HepG2 (cell line): ENCODE measurements at regions not wholly inside any gene's neighbourhood (a gene's known extent, or its start where the extent isn't known, plus 50 kb on each side); places are given as distances from the start of the nearest gene placed in this dataset.

ENCODE experiments used
- ATAC-seq: fragments of 200-7000 bp; cut with Tn5 transposase; 3 replicates; pipeline ENCODE4 v1.9.1; 2020; ENCODE audit warnings: mild to moderate bottlenecking, moderate library complexity
- BruUV-seq: library from RNA; stranded (reverse); fragments of 400-500 nt; replicated peaks from 2 replicates; lab custom pipeline; 2021; lab: Mats Ljungman, UMichigan
- CTCF ChIA-PET: fragments of 300-600 bp; formaldehyde crosslinking; extraction: SDS; loops from one replicate; lab custom pipeline; 2021; ENCODE audit warnings: low total read pairs, inconsistent platforms, low intra/inter-chr PET ratio; lab: Yijun Ruan, JAX
- POLR2A ChIA-PET: fragments of 350-600 bp; sonication (Branson Sonifier 250); formaldehyde crosslinking; loops from one replicate; lab custom pipeline; 2020; ENCODE audit warnings: antibody characterized with exemption, inconsistent platforms; lab: Yijun Ruan, JAX
- DNase-seq: peaks from one replicate; pipeline ENCODE4 v3.0.0-alpha.2; 2015; ENCODE audit warnings: low spot score
- FAIRE-seq: peaks from 3 replicates; lab custom pipeline; 2011; peaks lifted over from hg19 to GRCh38; lab: Jason Lieb, UNC
- H2AFZ ChIP-seq: one replicate; pipeline ENCODE4 v1.6.1; 2011; ENCODE audit warnings: low read length, inconsistent platforms
- H3K27ac ChIP-seq: fragments of 300-600 bp; 3 replicates; pipeline ENCODE4 v1.8.0; 2011; ENCODE audit warnings: mixed run types, mild to moderate bottlenecking, mixed read lengths, low read length, inconsistent platforms; ENCODE audit not compliant: insufficient read depth; ENCODE audit errors: extremely low read length
- H3K27me3 ChIP-seq, 2 experiments: fragments of 200-600 bp in 1 of 2; 2 replicates in 1 of 2; 3 replicates in 1 of 2; pipeline versions ENCODE4 v1.6.0 to v1.8.0; 2011; ENCODE audit warnings: low read length in 2 of 2, mild to moderate bottlenecking in 2 of 2, moderate library complexity in 2 of 2, inconsistent platforms in 1 of 2; ENCODE audit not compliant: insufficient read depth in 2 of 2, control insufficient read depth in 1 of 2
- H3K36me3 ChIP-seq, 2 experiments: fragments of 200-600 bp in 1 of 2; replicated peaks in 1 of 2; 2 replicates in 1 of 2; 3 replicates in 1 of 2; pipeline versions ENCODE4 v1.5.1 to v1.8.0; 2011; ENCODE audit warnings: low read length in 2 of 2, inconsistent platforms in 1 of 2; ENCODE audit not compliant: insufficient read depth in 2 of 2, control insufficient read depth in 1 of 2
- H3K4me1 ChIP-seq: 2 replicates; pipeline ENCODE4 v1.5.1; 2012; ENCODE audit warnings: low read length, inconsistent platforms; ENCODE audit not compliant: insufficient read depth
- H3K4me2 ChIP-seq: 2 replicates; pipeline ENCODE4 v1.6.0; 2011; ENCODE audit warnings: low read depth, low read length, inconsistent platforms
- H3K4me3 ChIP-seq, 3 experiments: fragments of 200-600 bp in 1 of 3; sonication (generic), shearing (Covaris generic) in 1 of 3; replicated peaks in 1 of 3; 2 replicates each; pipeline ENCODE4 v1.5.1; 2011 to 2016; ENCODE audit warnings: low read length in 3 of 3, inconsistent platforms in 2 of 3, low read depth in 2 of 3, mild to moderate bottlenecking in 2 of 3, control low read depth in 1 of 3, mixed read lengths in 1 of 3; ENCODE audit not compliant: insufficient read depth in 1 of 3
- H3K79me2 ChIP-seq: one replicate; pipeline ENCODE4 v1.6.1; 2011; ENCODE audit warnings: low read length, inconsistent platforms; ENCODE audit not compliant: insufficient read depth
- H3K9ac ChIP-seq: 2 replicates; pipeline ENCODE4 v1.6.0; 2011; ENCODE audit warnings: mild to moderate bottlenecking, low read depth, low read length, inconsistent platforms; ENCODE audit not compliant: insufficient read depth
- H3K9me3 ChIP-seq: 2 replicates; pipeline ENCODE4 v1.5.1; 2012; ENCODE audit warnings: mild to moderate bottlenecking, low read length
- H4K20me1 ChIP-seq: 2 replicates; pipeline ENCODE4 v1.6.0; 2011; ENCODE audit warnings: inconsistent platforms, mild to moderate bottlenecking, low read length, moderate library complexity; ENCODE audit not compliant: insufficient read depth
- ELF3 ChIP-seq: IDR thresholded peaks from 2 replicates; pipeline ENCODE4 v1.6.1; 2016; ENCODE audit warnings: missing genetic modification reagents, missing compliant biosample characterization
- IRF1 ChIP-seq: sonication (generic); formaldehyde crosslinking; IDR thresholded peaks from 2 replicates; pipeline ENCODE4 v1.4.0; 2020; ENCODE audit warnings: low read depth, mild to moderate bottlenecking, missing genetic modification reagents
- MAFF ChIP-seq: IDR thresholded peaks from 2 replicates; pipeline ENCODE4 v1.6.1; 2011; ENCODE audit warnings: low read depth, low read length, improper control_type of control experiment
- RBM22 ChIP-seq: fragments of 200-400 bp; formaldehyde crosslinking; optimal IDR thresholded peaks from 2 replicates; pipeline ENCODE3; 2017; ENCODE audit warnings: mild to moderate bottlenecking, low read length, moderate library complexity
- SNAPC4 ChIP-seq: sonication (generic); formaldehyde crosslinking; IDR thresholded peaks from 2 replicates; pipeline ENCODE4 v1.4.0; 2020; ENCODE audit warnings: mild to moderate bottlenecking, missing genetic modification reagents
- STAG1 ChIP-seq: sonication (generic); formaldehyde crosslinking; IDR thresholded peaks from 2 replicates; pipeline ENCODE4 v1.4.0; 2020; ENCODE audit warnings: missing genetic modification reagents
- ZBTB7B ChIP-seq: sonication (generic); formaldehyde crosslinking; IDR thresholded peaks from 2 replicates; pipeline ENCODE4 v1.4.0; 2020; ENCODE audit warnings: missing genetic modification reagents
- ZNF138 ChIP-seq: sonication (generic); formaldehyde crosslinking; IDR thresholded peaks from 2 replicates; pipeline ENCODE4 v1.5.0; 2020; ENCODE audit warnings: mild to moderate bottlenecking, low read depth, missing genetic modification reagents
- ZNF296 ChIP-seq: sonication (generic); formaldehyde crosslinking; conservative IDR thresholded peaks from 2 replicates; pipeline ENCODE4 v1.5.0; 2020; ENCODE audit warnings: mild to moderate bottlenecking, missing genetic modification reagents
- ZNF44 ChIP-seq: sonication (generic); formaldehyde crosslinking; IDR thresholded peaks from 2 replicates; pipeline ENCODE4 v1.5.1; 2020; ENCODE audit warnings: mild to moderate bottlenecking, missing genetic modification reagents
- ZNF619 ChIP-seq: sonication (generic); formaldehyde crosslinking; IDR thresholded peaks from 2 replicates; pipeline ENCODE4 v1.4.0; 2020; ENCODE audit warnings: mild to moderate bottlenecking, missing genetic modification reagents
- WGBS: methylation state at CpG from one replicate; pipeline ENCODE4 v1.1.6; 2017; ENCODE audit warnings: low lambda C conversion rate; 5-methylcytosine and 5-hydroxymethylcytosine counted together
- in situ Hi-C: cut with HindIII; loops from 2 replicates; pipeline ENCODE4 v1.10.0; 2017; ENCODE audit warnings: low pct_unique_long_range_greater_than_20kb; ENCODE audit not compliant: extremely low pct_ligation_motif_present
- intact Hi-C: fragments of 100-400 bp; cut with micrococcal nuclease; formaldehyde crosslinking; loops from one replicate; pipeline ENCODE4 v1.10.0; 2022; ENCODE audit not compliant: unreplicated experiment
- TF ChIP-seq, protein P1 (sequence below): sonication (generic); formaldehyde crosslinking; conservative IDR thresholded peaks from 2 replicates; pipeline ENCODE4 v1.5.0; 2020; ENCODE audit warnings: missing genetic modification reagents
- TF ChIP-seq, protein P2 (sequence below): IDR thresholded peaks from 2 replicates; pipeline ENCODE4 v1.6.1; 2018; ENCODE audit warnings: missing genetic modification reagents, mild to moderate bottlenecking, missing compliant biosample characterization
- TF ChIP-seq, protein P3 (sequence below): sonication (generic); formaldehyde crosslinking; IDR thresholded peaks from 2 replicates; pipeline ENCODE4 v1.5.1; 2020; ENCODE audit warnings: missing genetic modification reagents, mild to moderate bottlenecking, borderline replicate concordance

DNA sequence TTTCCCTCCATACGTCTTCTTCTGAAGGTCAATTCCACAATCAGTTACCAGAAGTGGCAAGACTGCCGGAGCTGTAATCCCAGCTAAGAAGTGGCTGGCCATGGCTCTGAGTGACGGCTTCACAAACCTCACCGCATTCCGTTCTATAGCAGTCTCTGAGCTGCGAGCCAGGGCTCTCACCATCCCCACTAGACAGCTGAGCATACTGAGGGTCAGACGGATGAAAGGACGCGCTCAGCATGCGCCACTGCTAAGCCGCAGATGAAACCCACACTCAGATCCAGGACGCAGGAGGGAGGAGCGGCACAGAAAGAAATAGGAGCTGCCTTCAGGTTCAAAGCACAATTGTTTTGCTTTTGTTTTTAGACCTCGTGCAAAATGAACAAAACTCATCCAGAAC, 97.9 kb downstream of the ANKRD60 start:
- no peaks in the 10 kb centered on the region for H4K20me1 ChIP-seq
- H3K27ac ChIP-seq, result no peak overlapping the region
- 46% methylated on average over 14 of the region's 14 CpGs for WGBS
- BruUV-seq, result no TSS peak
- POLR2A ChIA-PET, result no interaction called here
- no peak overlapping the region for H3K9ac ChIP-seq
- H3K9me3 ChIP-seq, result no peaks in the 10 kb centered on the region
- H3K4me2 ChIP-seq, result no peak overlapping the region
- no peak overlapping the region for H3K4me3 ChIP-seq
- H3K27me3 ChIP-seq, result peaks cover 16 to 68% of the 10 kb centered on the region in 2 experiments
- H2AFZ ChIP-seq, result no peak overlapping the region
- DNase-seq (no peak), FAIRE-seq (no peak), ATAC-seq (no peak)
- H3K36me3 ChIP-seq, result no peaks in the 10 kb centered on the region
- no peaks in the 10 kb centered on the region for H3K79me2 ChIP-seq
- peaks cover 32% of the 10 kb centered on the region for H3K4me1 ChIP-seq
- intact Hi-C loops, result no loop called here
- CTCF ChIA-PET, result no interaction called here
- in situ Hi-C loops, result no loop called here
- TF ChIP-seq ZBTB7B (CRISPR knock-in tag) (no peak), SNAPC4 (no peak), ZNF619 (CRISPR knock-in tag) (no peak), ZNF138 (CRISPR knock-in tag) (no peak), IRF1 (no peak), ELF3 (CRISPR knock-in tag) (no peak), STAG1 (CRISPR knock-in tag) (no peak), ZNF296 (CRISPR knock-in tag) (no peak), RBM22 (no peak), ZNF44 (CRISPR knock-in tag) (no peak), MAFF (no peak)
- TF ChIP-seq, protein P1, sequence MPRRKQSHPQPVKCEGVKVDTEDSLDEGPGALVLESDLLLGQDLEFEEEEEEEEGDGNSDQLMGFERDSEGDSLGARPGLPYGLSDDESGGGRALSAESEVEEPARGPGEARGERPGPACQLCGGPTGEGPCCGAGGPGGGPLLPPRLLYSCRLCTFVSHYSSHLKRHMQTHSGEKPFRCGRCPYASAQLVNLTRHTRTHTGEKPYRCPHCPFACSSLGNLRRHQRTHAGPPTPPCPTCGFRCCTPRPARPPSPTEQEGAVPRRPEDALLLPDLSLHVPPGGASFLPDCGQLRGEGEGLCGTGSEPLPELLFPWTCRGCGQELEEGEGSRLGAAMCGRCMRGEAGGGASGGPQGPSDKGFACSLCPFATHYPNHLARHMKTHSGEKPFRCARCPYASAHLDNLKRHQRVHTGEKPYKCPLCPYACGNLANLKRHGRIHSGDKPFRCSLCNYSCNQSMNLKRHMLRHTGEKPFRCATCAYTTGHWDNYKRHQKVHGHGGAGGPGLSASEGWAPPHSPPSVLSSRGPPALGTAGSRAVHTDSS (CRISPR knock-in tag), result no peak
- TF ChIP-seq, protein P2, sequence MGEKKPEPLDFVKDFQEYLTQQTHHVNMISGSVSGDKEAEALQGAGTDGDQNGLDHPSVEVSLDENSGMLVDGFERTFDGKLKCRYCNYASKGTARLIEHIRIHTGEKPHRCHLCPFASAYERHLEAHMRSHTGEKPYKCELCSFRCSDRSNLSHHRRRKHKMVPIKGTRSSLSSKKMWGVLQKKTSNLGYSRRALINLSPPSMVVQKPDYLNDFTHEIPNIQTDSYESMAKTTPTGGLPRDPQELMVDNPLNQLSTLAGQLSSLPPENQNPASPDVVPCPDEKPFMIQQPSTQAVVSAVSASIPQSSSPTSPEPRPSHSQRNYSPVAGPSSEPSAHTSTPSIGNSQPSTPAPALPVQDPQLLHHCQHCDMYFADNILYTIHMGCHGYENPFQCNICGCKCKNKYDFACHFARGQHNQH, result no peak
- TF ChIP-seq, protein P3, sequence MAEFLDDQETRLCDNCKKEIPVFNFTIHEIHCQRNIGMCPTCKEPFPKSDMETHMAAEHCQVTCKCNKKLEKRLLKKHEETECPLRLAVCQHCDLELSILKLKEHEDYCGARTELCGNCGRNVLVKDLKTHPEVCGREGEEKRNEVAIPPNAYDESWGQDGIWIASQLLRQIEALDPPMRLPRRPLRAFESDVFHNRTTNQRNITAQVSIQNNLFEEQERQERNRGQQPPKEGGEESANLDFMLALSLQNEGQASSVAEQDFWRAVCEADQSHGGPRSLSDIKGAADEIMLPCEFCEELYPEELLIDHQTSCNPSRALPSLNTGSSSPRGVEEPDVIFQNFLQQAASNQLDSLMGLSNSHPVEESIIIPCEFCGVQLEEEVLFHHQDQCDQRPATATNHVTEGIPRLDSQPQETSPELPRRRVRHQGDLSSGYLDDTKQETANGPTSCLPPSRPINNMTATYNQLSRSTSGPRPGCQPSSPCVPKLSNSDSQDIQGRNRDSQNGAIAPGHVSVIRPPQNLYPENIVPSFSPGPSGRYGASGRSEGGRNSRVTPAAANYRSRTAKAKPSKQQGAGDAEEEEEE (CRISPR knock-in tag), result no peak
